ENCODE measurements at regions not wholly inside any gene's neighbourhood (a gene's known extent, or its start where the extent isn't known, plus 50 kb on each side); places are given as distances from the start of the nearest gene placed in this dataset.

GRCh38 chr2:107363806-107364205, 462.9 kb upstream of the RGPD4 start:
- Histone ChIP-seq H3K4me3 (no peak overlapping the region), H3K4me1 (no peaks in the 10 kb centered on the region), H3K9me3 (no peaks in the 10 kb centered on the region), H3K36me3 (no peaks in the 10 kb centered on the region), H3K27ac (no peak overlapping the region), H3K27me3 (no peaks in the 10 kb centered on the region)
- in situ Hi-C loops (cut with MboI; ENCODE audit: low sequenced_read_pairs in 4 of 4): no loop called here
- TF ChIP-seq CTCF (IDR thresholded peaks at IDR 0.05 in 4 of 5, conservative IDR thresholded peaks at IDR 0.05 in 1 of 5): no peak
- no peak for TF ChIP-seq POLR2A (IDR thresholded peaks at IDR 0.05)
- intact Hi-C loops (cut with DNase I; ENCODE audit: low total_unique reads): no loop called here
- DNase-seq (no peak), ATAC-seq (no peak)

- no peaks in the 10 kb centered on the region for H3K27me3 ChIP-seq
- no peaks in the 10 kb centered on the region for H3K36me3 ChIP-seq
- intact Hi-C loops (cut with DNase I; ENCODE audit: low total_unique reads): no loop called here
- in situ Hi-C loops (cut with MboI; ENCODE audit: low sequenced_read_pairs in 4 of 4): no loop called here
- TF ChIP-seq POLR2A (IDR thresholded peaks at IDR 0.05) (no peak), CTCF (IDR thresholded peaks at IDR 0.05 in 4 of 5, conservative IDR thresholded peaks at IDR 0.05 in 1 of 5) (no peak)
- H3K4me3 ChIP-seq: no peak overlapping the region
- no peaks in the 10 kb centered on the region for H3K4me1 ChIP-seq
- no peak for ATAC-seq
- H3K27ac ChIP-seq: no peak overlapping the region
- H3K9me3 ChIP-seq: no peaks in the 10 kb centered on the region
- DNase-seq: no peak
Measured at GRCh38 chr2:107364361-107364950, 462.2 kb upstream of the RGPD4 start.

- H3K27me3 ChIP-seq: no peaks in the 10 kb centered on the region
- H3K4me3 ChIP-seq: no peak overlapping the region
- ATAC-seq: no peak
- no peaks in the 10 kb centered on the region for H3K36me3 ChIP-seq
- no peak for DNase-seq
- intact Hi-C loops (cut with DNase I; ENCODE audit: low total_unique reads) (no loop called here), in situ Hi-C loops (cut with MboI; ENCODE audit: low sequenced_read_pairs in 4 of 4) (no loop called here)
- TF ChIP-seq POLR2A (IDR thresholded peaks at IDR 0.05) (no peak), CTCF (IDR thresholded peaks at IDR 0.05 in 4 of 5, conservative IDR thresholded peaks at IDR 0.05 in 1 of 5) (no peak)
- H3K9me3 ChIP-seq: no peaks in the 10 kb centered on the region
- H3K4me1 ChIP-seq: no peaks in the 10 kb centered on the region
- H3K27ac ChIP-seq: no peak overlapping the region
Measured at GRCh38 chr2:107374249-107374648, 452.4 kb upstream of the RGPD4 start.

GRCh38 chr2:107376909-107377308, 449.8 kb upstream of the RGPD4 start:
- no peak overlapping the region for H3K27ac ChIP-seq
- in situ Hi-C loops (cut with MboI; ENCODE audit: low sequenced_read_pairs in 4 of 4) (no loop called here), intact Hi-C loops (cut with DNase I; ENCODE audit: low total_unique reads) (no loop called here)
- H3K36me3 ChIP-seq: no peaks in the 10 kb centered on the region
- DNase-seq (no peak), ATAC-seq (no peak)
- H3K9me3 ChIP-seq: no peaks in the 10 kb centered on the region
- H3K4me1 ChIP-seq: no peaks in the 10 kb centered on the region
- TF ChIP-seq POLR2A (IDR thresholded peaks at IDR 0.05) (no peak), CTCF (IDR thresholded peaks at IDR 0.05 in 4 of 5, conservative IDR thresholded peaks at IDR 0.05 in 1 of 5) (no peak)
- no peaks in the 10 kb centered on the region for H3K27me3 ChIP-seq
- H3K4me3 ChIP-seq: no peak overlapping the region

- Histone ChIP-seq H3K27ac (no peak overlapping the region), H3K4me1 (no peaks in the 10 kb centered on the region), H3K9me3 (no peaks in the 10 kb centered on the region), H3K36me3 (no peaks in the 10 kb centered on the region), H3K27me3 (no peaks in the 10 kb centered on the region), H3K4me3 (no peak overlapping the region)
- in situ Hi-C loops (cut with MboI; ENCODE audit: low sequenced_read_pairs in 4 of 4): no loop called here
- ATAC-seq (no peak), DNase-seq (no peak)
- intact Hi-C loops (cut with DNase I; ENCODE audit: low total_unique reads): no loop called here
- TF ChIP-seq POLR2A (IDR thresholded peaks at IDR 0.05) (no peak), CTCF (IDR thresholded peaks at IDR 0.05 in 4 of 5, conservative IDR thresholded peaks at IDR 0.05 in 1 of 5) (no peak)
Measured at GRCh38 chr2:107380912-107381311, 445.8 kb upstream of the RGPD4 start.

Measured in gastrocnemius medialis (tissue), 4 donors.